SK-N-DZ (cell line): ENCODE measurements at regions not wholly inside any gene's neighbourhood (a gene's known extent, or its start where the extent isn't known, plus 50 kb on each side); places are given as distances from the start of the nearest gene placed in this dataset.
A peak's percentile ranks its signal among the peaks of the same experiment; 100 is the strongest.

ENCODE experiments used
- DNase-seq: peaks from one replicate; pipeline ENCODE4 v3.0.0-alpha.2; 2015; ENCODE audit warnings: low spot score

- no peak for DNase-seq
Observed at GRCh38 chr3:64916937-64917336, 229.1 kb upstream of the ADAMTS9 start.

DNA sequence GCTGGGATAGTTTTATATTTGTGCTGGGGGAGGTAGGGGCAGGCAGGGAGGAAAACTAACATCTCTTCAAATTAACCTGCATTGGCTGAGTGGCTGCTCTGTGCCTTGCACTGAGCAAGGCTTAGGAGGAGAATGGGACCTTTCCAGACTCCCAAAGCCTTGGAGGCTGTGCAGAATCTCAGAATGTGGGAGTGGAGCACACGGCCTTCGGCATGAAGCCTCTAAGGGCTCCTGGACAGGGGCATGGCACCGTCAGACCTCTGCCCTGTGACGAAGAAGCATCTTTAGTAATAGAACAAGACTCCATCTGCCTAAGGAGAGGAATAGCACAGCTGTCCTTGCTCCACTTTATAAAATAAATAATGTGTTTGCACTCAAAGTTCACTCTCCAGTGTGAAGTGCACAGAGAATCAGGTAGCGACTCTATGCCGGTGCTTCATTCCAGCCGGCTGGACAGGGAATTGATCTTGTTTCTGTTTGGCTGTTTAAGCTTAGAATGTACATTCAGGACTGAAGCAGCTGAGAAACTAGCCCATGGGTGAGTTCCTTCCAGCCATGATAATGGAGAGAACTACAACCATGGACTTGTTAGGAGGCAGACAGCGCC lies 228.5 kb upstream of the ADAMTS9 start:
- DNase-seq = no peak

DNA sequence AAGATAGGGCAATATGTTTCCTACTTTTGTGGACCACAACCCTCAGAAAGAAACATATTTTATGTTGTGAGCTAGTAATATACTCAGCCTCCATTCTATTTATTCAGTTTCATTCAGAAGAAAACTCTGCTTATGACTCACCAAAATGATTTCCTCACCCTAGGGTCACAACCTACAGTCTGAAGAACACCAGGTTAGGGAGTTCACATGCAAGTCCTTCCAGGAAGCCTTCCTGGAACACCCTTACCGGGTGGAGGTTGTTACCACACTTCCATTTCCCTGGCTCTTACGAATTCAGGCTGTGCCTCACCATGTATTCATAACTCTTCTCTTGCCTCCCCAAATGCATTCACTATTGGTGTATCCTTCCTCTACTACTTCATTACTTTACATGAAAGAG lies 228.0 kb upstream of the ADAMTS9 start:
- no peak for DNase-seq

DNA sequence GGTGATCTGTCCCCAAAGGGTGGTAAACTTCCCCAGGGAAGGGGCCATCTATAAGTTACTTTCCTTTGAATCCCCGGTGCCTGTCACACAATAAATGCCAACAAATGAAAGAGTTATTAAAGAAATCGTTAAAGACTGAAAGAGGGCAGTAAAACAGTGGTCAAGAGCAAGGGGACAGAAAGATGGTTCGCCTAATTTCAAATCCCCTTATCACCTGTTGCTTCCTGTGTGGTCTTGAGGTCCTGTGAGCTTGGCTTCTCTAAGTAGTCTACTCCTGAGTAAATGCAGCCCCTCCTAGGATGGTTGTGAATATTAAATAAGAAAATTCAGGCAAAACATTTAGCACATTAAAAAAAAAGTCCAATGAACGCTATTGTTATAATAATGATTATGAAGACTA lies 225.7 kb upstream of the ADAMTS9 start:
- no peak for DNase-seq

DNA sequence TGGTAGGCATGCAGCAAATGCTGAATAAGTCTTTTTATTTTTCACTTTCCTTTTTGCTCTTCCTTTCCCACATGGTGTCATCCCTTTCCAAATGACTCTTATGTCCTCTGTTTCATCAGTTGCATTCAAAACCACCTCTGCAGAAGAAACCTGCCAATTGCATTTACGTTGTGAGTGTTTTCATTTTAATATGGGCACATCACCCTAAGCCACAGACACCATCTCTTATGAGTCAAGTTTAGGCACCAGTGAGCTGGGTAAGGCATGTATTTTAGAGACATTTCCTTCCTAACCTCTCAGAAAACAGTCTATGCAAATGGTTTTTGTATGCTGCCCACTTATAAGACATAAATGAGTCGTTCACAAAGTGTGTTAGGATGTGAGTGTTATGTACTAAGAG lies 223.3 kb upstream of the ADAMTS9 start:
- DNase-seq = no peak

DNA sequence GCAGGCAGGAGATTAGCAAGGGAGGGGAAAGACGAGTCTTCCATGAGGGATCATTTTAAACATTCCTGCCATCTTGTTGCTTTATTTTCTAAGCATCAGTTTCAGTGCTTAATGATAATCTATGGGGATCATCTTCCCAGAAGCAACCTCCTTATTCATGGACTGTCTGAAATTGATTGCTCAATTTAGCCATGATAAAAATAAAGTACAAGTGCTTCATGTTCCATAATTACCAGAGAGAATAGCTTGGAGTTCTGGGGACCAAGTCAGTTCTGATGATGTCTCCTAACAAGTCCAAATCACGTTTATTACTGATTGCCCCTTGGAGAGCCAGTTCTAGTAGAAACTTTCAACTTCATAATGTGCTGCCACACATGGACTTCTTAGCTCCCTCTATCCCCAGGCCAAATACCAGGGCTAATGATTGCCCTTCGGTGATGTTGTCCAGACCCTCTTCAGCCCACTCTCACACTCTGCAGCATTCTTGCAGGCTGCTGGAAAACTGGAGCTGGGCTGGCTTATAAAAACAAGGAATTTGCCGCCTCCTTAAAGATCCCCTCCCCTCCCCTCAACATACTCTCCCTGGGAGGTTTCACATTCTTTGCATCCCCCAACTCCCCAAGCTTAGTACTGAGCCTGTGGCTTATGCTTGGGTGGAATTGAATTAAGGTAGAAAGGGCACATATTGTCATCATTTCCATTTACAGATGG lies 222.1 kb upstream of the ADAMTS9 start:
- DNase-seq = peak; percentile 59

GRCh38 chr3:64909011-64909410 lies 221.2 kb upstream of the ADAMTS9 start:
- DNase-seq = no peak

- no peak for DNase-seq
Observed at GRCh38 chr3:64908251-64908685, 220.5 kb upstream of the ADAMTS9 start.

- DNase-seq = peak; percentile 15
Observed at GRCh38 chr3:64905906-64906410, 218.2 kb upstream of the ADAMTS9 start.

- DNase-seq = no peak
Observed at GRCh38 chr3:64903006-64903405, 215.2 kb upstream of the ADAMTS9 start.

DNA sequence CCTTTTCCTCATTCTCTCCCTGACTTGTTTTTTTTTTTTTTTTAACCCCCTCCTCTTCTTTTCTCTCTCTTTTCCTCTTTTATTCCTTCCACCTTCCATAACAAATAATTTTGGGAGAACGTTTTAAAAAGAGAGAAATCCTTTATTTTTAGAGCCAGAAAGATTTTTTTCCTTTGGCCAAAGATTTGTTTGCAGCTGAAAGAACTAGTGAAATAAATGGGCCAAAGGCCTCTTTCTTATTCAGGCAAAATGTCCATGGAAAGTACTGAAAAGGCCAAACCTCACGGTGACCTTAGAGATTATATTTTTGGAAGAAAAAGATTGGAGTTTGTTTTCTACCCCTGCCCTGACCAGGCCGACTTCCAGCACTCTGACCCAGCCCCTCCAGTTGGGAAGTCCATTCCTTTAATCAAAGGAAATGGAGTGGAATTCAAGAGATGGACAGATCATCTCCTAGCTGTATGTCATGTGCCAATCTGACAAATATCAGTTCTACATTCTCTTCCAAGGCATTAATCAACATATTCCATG lies 214.3 kb upstream of the ADAMTS9 start:
- no peak for DNase-seq

- no peak for DNase-seq
Observed at GRCh38 chr3:64901522-64901885, 213.7 kb upstream of the ADAMTS9 start.

GRCh38 chr3:64900617-64901521 lies 213.1 kb upstream of the ADAMTS9 start:
- DNase-seq = no peak

- DNase-seq = no peak
Observed at GRCh38 chr3:64900156-64900555, 212.4 kb upstream of the ADAMTS9 start.

DNA sequence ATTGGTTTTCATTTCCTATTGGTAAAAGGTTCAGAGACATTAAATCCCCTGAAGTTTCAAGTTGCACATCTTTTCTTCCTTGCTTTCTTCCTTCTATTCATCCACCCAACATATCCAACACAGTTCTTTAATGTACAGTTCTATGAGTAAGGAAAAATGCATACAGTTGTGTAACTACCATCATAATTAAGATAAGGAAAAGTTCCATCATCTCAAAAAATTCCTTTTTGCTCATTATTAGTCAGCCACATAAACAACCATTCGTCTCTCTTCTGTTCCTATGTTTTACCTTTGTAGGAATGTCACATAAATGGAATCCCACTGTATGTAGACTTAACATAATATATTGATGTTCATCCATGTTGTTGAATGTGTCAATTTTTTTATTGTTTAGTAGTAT lies 211.1 kb upstream of the ADAMTS9 start:
- DNase-seq = no peak

DNA sequence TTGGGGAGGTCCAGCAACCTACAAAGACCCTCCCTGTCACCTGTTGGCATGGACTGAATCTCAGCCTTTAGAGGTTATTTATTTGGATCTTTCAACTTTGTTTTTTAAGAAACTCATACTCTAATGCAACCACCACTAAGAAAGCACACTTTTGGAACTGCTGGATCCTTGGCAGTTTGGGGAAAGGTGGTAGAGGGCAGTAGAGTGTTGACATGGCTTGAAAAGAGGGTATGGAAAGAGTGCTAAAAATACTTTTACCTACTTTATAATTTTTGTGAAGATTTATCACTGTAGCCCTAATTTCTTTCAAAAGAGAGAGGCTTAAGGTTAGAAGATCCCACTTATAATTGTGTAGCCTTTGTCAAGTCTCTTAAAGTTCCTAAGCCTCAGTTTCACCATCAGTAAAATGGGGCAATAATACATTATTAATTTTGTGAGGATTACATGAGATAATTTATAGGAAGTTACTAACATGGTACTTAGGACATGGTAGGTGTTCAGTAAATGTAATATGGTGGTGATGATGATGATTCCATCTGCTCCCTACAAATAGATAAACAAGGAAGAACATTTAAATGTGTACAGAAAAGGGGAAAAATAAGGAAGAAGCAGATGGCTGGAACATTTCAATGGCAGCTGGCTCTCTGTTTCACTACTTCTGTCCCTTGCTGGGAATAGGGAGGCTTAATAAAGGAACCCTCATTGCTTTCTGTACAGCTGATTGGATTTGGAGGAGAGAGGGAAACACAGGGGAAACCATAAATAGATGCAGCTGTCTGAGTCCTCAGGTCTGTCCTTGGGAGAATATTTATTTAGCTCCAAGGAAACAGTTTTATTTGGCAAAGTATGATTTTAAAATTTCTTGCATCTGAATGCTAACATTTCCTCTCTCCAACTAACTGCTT lies 208.4 kb upstream of the ADAMTS9 start:
- no peak for DNase-seq

DNA sequence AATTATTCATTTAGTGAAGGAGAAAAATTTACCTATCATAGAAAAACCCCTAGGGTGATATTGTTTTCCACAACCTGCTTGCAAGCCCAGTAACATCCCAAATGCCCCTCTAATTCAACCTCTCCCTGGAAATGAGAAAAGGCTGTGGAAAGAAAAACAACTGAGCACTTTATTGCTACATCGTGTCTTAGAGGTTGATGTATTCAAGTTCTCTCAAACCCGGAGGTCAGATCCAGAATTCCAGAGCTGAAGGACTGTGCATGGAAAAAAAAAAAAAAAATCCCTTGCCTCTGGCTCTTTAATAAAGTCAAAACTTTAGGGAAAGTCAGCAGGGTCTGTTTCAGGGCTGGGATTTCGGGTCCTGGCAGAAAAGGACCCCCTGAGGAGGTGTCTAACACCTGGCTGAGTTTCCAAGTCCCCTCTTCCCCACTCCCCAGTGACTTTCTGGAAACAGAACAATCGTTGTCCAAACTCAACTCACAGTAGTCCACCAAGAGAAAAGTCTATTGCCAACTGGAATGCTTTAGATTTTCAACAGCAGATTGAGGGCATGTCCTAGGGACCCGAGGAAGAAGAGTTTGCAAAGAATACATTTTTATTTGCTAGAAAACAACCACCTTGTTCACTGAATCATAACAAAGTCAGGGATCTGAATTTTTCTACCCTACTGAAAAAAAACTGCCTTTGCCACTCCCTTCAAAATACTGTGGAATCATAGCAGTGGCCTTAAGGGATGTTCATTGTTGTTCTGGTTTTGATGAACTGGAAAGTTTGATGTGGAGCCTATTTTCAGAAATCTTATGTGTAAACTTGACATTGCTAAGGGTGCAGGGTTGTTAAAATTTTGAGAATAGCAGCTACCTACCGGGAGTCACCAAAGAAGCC lies 207.5 kb upstream of the ADAMTS9 start:
- no peak for DNase-seq

GRCh38 chr3:64894006-64894405 lies 206.2 kb upstream of the ADAMTS9 start:
- no peak for DNase-seq

- DNase-seq = no peak
Observed at GRCh38 chr3:64892671-64893309, 205.0 kb upstream of the ADAMTS9 start.
